GM21723 (cell line): ENCODE measurements at regions not wholly inside any gene's neighbourhood (a gene's known extent, or its start where the extent isn't known, plus 50 kb on each side); places are given as distances from the start of the nearest gene placed in this dataset.
"Not testable (repeated sequence)": the region's sequence is repeated elsewhere in the genome, so short reads cannot be mapped to it uniquely, and the experiment has no call there.

ENCODE experiments used
- ATAC-seq: cut with Tn5 transposase; IDR thresholded peaks from one replicate; pipeline ENCODE4 v1.9.1; 2021; ENCODE audit warnings: mild to moderate bottlenecking, moderate library complexity; ENCODE audit not compliant: unreplicated experiment

DNA sequence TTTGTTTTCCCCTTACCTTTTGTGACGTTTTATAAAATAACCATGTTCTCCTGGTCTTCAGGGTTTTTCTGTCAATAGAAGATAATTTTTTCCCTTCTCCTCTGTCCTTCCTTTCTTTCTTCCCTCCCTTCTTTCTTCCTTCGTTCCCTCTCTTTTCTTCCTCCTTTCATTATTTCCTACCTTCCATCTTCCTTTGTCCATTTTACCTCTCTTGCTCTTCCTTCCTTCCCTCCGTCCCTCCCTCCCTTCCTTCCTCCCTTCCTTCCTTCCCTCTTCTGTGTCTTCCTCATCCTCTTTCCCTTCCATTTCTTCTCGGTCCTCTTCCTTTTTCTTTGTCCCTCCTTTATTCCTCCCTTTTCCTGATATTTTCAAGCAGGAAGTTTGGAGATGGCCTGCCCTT, 128.2 kb downstream of the TEX36 start:
- no peak for ATAC-seq

DNA sequence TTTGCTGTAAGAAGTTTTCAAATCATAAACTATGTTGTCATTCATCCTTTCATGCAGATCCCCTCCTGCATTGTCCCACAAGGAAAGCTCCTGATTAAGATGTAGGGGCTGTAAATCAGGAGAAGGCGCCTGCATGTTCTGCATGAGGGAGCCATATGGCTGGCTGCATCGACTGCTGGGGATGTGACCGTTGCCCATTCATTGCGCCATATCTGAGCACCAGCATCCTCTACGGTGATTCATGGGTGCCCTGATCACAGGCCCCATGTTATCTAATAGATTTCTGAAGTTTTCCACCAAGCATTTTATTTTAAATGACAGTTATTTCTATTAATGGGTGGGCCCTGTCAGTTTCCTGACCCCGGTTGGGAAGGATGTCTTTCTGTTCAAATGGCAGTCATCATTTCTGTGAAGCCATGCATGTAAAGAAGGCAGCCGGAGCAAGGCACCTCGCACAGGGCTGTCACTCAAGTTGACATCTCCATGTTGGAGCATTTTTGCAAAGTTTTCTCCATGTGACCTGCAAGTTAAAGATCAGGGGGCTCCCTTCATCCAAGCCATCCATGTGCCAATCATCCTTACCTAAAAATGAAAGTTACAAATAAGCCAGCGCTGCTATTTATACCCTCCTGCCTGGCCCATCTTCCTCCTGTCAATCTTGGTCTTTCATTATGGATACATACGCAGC, 128.8 kb downstream of the TEX36 start:
- no peak for ATAC-seq

- no peak for ATAC-seq
These were observed 129.9 kb downstream of the TEX36 start for GRCh38 chr10:125553091-125553490.

GRCh38 chr10:125551247-125551646, 131.7 kb downstream of the TEX36 start:
- ATAC-seq, result no peak

DNA sequence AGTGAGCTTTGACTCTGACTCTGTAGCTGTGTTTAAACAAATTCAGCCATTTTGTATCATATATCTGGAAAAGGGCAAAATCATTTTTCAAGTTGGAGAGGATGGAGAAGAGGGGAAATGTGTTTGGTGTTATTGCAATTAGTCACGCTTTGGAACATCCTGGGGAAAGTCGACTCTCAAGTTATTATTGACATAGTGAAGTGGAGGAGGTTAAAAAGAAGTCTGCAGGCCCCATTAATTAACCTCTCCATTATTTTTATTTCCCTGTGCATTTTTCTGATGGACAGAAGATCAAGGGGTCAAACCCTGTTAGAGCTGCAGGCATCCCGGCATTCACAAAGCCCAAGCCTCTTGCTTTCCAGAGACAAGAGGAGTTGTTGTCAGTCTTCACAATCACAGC, 132.6 kb downstream of the TEX36 start:
- no peak for ATAC-seq

GRCh38 chr10:125549653-125550052, 133.3 kb downstream of the TEX36 start:
- no peak for ATAC-seq

- no peak for ATAC-seq
These were observed 134.1 kb downstream of the TEX36 start for GRCh38 chr10:125548878-125549277.

DNA sequence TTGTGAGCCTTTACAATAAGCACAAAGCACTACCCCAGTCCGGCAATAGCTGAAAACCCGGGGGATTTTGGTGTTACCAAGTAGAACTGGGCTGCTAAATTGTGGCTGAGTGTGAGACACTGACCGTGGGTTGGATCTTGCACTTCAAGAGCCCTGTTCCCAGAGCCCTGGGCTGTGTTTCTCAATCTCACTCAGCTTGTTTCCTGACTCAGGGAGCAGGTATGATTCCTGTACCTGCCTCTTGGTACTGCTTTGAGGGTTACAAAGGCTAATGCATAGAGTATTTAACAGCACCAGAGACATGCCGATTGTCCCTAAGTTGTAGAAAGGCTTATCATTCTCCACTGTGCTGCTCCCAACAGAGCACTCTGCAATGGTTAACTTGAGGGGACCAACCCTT, 134.6 kb downstream of the TEX36 start:
- no peak for ATAC-seq

GRCh38 chr10:125547010-125547650, 135.8 kb downstream of the TEX36 start:
- ATAC-seq, result no peak

GRCh38 chr10:125543796-125544195, 139.2 kb downstream of the TEX36 start:
- ATAC-seq, result no peak

DNA sequence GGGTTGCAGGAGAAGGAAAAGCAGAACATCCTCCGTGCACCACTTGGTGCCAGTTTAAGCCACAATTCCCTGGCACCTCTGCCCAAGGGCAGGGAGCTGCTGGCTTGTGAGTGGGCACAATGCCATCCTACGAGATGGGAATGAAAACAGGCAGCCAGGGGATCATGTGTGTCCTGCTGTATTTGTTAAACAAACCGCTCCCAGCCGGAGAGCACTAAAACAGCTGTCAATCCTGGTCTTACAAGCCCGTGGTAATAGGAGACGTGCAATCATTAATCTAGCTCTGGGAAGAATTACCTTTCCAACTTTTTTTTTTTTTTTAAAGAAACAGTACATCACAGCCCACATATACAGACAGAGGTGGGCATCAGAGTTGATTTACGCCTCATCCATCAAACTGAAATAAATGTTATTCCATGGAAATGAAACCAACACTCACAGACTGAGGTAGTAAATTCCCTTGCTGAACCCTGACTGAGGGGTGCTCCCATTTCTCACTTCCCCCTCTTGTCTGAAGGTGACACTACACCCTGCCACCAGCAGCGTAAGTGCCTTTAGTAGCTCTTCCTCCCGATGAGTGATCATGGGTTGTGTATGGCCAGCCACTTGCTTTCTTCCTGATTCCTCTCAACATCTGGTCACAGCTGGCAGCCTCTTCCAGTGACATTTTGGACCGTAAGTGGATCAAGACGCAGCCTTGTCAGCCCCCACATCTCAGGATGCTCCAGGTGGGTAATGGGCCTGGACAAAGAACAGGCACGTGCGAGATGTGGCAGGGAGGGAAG, 143.8 kb downstream of the TEX36 start:
- no peak for ATAC-seq

DNA sequence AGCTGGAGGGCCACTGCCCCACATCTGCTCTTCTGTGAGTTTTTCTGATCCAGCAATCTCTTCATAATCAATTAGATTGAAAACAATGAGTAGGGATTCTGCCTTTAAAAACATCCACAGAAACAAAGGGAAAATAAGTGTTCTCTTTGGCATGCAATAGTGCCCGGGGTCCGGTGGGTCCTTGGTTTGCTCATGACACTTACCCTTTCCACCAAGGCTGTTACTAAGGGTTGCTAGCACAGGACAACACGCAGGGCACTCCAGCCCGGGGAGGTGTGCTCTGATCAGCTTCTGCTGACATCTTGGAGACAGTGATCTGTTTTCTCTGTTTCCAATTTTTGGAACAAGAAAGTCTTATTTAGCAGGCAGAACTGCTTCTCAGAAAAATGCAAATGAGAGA, 146.7 kb downstream of the TEX36 start:
- ATAC-seq, result no peak

DNA sequence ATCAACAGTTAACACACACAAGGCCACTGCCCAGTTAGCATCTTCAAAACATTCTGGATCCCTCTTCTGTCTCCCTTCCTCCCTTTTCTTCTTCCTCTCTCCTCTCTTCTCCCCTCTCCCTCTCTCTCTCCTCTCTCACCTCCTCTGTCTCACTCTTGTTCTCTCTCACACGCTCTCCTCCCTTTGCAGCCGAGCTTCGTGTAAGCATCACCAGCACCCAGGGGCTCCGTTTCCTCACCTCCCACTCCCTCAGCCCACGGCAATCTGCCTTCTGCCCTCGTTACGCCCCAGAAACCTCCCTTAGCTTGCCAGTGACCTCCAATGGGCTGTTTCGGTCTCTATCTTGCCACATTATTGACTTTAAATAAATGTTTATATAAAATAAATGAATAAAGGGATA, 147.4 kb downstream of the TEX36 start:
- no peak for ATAC-seq

- ATAC-seq, result no peak
These were observed 148.4 kb downstream of the TEX36 start for GRCh38 chr10:125534515-125534914.

GRCh38 chr10:125533866-125534265, 149.1 kb downstream of the TEX36 start:
- no peak for ATAC-seq

GRCh38 chr10:125531465-125531864, 151.5 kb downstream of the TEX36 start:
- ATAC-seq, result no peak

GRCh38 chr10:125523347-125523746, 159.6 kb downstream of the TEX36 start:
- no peak for ATAC-seq

- no peak for ATAC-seq
These were observed 161.0 kb downstream of the TEX36 start for GRCh38 chr10:125521721-125522680.

GRCh38 chr10:125520968-125521367, 162.0 kb downstream of the TEX36 start:
- ATAC-seq, result no peak

DNA sequence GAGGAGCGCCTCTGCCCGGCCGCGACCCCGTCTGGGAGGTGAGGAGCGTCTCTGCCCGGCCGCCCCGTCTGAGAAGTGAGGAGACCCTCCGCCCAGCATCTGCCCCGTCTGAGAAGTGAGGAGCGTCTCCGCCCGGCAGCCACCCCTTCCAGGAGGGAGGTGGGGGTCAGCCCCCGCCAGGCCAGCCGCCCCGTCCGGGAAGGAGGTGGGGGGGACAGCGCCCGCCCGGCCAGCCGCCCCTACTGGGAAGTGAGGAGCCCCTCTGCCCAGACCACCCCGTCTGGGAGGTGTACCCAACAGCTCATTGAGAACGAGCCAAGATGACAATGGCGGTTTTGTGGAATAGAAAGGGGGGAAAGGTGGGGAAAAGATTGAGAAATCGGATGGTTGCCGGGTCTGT, 164.6 kb downstream of the TEX36 start:
- ATAC-seq, result not testable (repeated sequence)

GRCh38 chr10:125515571-125515970, 167.4 kb downstream of the TEX36 start:
- no peak for ATAC-seq
